A673 (cell line): ENCODE measurements at regions not wholly inside any gene's neighbourhood (a gene's known extent, or its start where the extent isn't known, plus 50 kb on each side); places are given as distances from the start of the nearest gene placed in this dataset.

Experiments used
- CTCF ChIP-seq: fragments of 300-800, 200-600 bp; sonication (generic); conservative IDR thresholded peaks from 2 replicates; pipeline ENCODE4 v1.5.1; 2017; ENCODE audit warnings: low read depth, mild to moderate bottlenecking, antibody characterized with exemption, low read length, moderate library complexity, mixed read lengths
- EZH2 ChIP-seq: fragments of 200-600 bp; sonication (generic); IDR thresholded peaks from 2 replicates; pipeline ENCODE4 v1.6.1; 2017; ENCODE audit warnings: borderline replicate concordance, low read depth, mild to moderate bottlenecking, mixed read lengths, antibody characterized with exemption, low read length; ENCODE audit not compliant: poor library complexity, severe bottlenecking

GRCh38 chr14:38592764-38593442, 337.0 kb upstream of the CLEC14A start:
- TF ChIP-seq CTCF (no peak), EZH2 (no peak)
